Neural crest cell (in vitro differentiated cells): ENCODE measurements at regions not wholly inside any gene's neighbourhood (a gene's known extent, or its start where the extent isn't known, plus 50 kb on each side); places are given as distances from the start of the nearest gene placed in this dataset.

ENCODE experiments used
- DNase-seq: peaks from one replicate; pipeline ENCODE4 v3.0.0; 2021; ENCODE audit warnings: low read depth, mixed read lengths, low spot score
- H3K27ac Mint-ChIP-seq: one replicate; pipeline ENCODE4 v1.8.0; 2021; ENCODE audit warnings: mild to moderate bottlenecking, mixed read lengths; ENCODE audit not compliant: unreplicated experiment
- H3K27me3 Mint-ChIP-seq: 2 replicates; pipeline ENCODE4 v1.8.0; 2021; ENCODE audit warnings: low read depth, mild to moderate bottlenecking, mixed read lengths
- H3K36me3 Mint-ChIP-seq: 2 replicates; pipeline ENCODE4 v1.8.0; 2021; ENCODE audit warnings: low read depth, mild to moderate bottlenecking, mixed read lengths
- H3K4me1 Mint-ChIP-seq: 2 replicates; pipeline ENCODE4 v1.8.0; 2021; ENCODE audit warnings: mixed read lengths
- H3K4me3 Mint-ChIP-seq: one replicate; pipeline ENCODE4 v1.8.0; 2021; ENCODE audit warnings: mild to moderate bottlenecking, mixed read lengths
- H3K9me3 Mint-ChIP-seq: 2 replicates; pipeline ENCODE4 v1.8.0; 2021; ENCODE audit warnings: mixed read lengths
- TF ChIP-seq, protein P1 (sequence below): fragments of 200-600 bp; sonication (generic); conservative IDR thresholded peaks from 2 replicates; pipeline ENCODE4 v1.5.0; 2021; ENCODE audit warnings: antibody characterized with exemption, mild to moderate bottlenecking

GRCh38 chr11:134630861-134631260, 218.8 kb upstream of the B3GAT1 start:
- no peak overlapping the region for H3K27ac Mint-ChIP-seq
- TF ChIP-seq, protein P1, sequence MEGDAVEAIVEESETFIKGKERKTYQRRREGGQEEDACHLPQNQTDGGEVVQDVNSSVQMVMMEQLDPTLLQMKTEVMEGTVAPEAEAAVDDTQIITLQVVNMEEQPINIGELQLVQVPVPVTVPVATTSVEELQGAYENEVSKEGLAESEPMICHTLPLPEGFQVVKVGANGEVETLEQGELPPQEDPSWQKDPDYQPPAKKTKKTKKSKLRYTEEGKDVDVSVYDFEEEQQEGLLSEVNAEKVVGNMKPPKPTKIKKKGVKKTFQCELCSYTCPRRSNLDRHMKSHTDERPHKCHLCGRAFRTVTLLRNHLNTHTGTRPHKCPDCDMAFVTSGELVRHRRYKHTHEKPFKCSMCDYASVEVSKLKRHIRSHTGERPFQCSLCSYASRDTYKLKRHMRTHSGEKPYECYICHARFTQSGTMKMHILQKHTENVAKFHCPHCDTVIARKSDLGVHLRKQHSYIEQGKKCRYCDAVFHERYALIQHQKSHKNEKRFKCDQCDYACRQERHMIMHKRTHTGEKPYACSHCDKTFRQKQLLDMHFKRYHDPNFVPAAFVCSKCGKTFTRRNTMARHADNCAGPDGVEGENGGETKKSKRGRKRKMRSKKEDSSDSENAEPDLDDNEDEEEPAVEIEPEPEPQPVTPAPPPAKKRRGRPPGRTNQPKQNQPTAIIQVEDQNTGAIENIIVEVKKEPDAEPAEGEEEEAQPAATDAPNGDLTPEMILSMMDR = no peak

GRCh38 chr11:134628426-134628825, 216.4 kb upstream of the B3GAT1 start:
- H3K9me3 Mint-ChIP-seq = no peaks in the 10 kb centered on the region
- TF ChIP-seq, protein P1 = no peak
- H3K4me1 Mint-ChIP-seq = peaks cover 7% of the 10 kb centered on the region
- H3K36me3 Mint-ChIP-seq = no peaks in the 10 kb centered on the region
- H3K27ac Mint-ChIP-seq = no peak overlapping the region
- H3K4me3 Mint-ChIP-seq = no peak overlapping the region
- no peak for DNase-seq
- H3K27me3 Mint-ChIP-seq = peaks cover 10% of the 10 kb centered on the region

More at GRCh38 chr11:134630861-134631260, 218.8 kb upstream of the B3GAT1 start:
- Mint-ChIP-seq H3K36me3 (no peaks in the 10 kb centered on the region), H3K4me1 (peaks cover 7% of the 10 kb centered on the region), H3K27me3 (peaks cover 10% of the 10 kb centered on the region), H3K4me3 (no peak overlapping the region), H3K9me3 (no peaks in the 10 kb centered on the region)
- DNase-seq = no peak

DNA sequence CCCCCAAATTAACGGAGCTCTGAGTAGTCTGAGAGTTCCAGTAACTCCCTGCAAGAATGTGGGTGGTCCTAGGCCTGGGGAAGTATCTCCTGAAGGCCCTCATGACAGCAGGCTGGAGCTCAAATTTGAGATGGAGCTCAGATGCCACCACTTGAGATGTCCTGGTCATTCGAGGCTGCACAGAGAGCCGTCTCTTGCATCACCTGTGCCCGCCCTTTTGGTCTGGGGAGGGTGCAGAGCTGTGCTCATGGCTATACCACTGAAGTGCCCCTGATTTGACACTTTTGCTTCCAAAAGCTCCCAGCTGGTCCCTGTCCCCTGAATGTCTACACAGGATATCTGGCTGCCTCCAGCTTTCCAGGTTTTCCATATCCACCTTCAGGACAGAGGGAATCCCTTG, 214.0 kb upstream of the B3GAT1 start:
- TF ChIP-seq, protein P1 = no peak
- H3K27me3 Mint-ChIP-seq = peaks cover 10% of the 10 kb centered on the region
- no peaks in the 10 kb centered on the region for H3K36me3 Mint-ChIP-seq
- no peak for DNase-seq
- peaks cover 7% of the 10 kb centered on the region for H3K4me1 Mint-ChIP-seq
- no peak overlapping the region for H3K4me3 Mint-ChIP-seq
- no peak overlapping the region for H3K27ac Mint-ChIP-seq
- no peaks in the 10 kb centered on the region for H3K9me3 Mint-ChIP-seq

GRCh38 chr11:134625631-134626030, 213.6 kb upstream of the B3GAT1 start:
- Mint-ChIP-seq H3K9me3 (no peaks in the 10 kb centered on the region), H3K36me3 (no peaks in the 10 kb centered on the region), H3K27ac (no peak overlapping the region), H3K27me3 (peaks cover 10% of the 10 kb centered on the region), H3K4me3 (no peak overlapping the region), H3K4me1 (peaks cover 7% of the 10 kb centered on the region)
- TF ChIP-seq, protein P1 = no peak
- no peak for DNase-seq

GRCh38 chr11:134625151-134625550, 213.1 kb upstream of the B3GAT1 start:
- Mint-ChIP-seq H3K4me3 (no peak overlapping the region), H3K27ac (no peak overlapping the region), H3K36me3 (no peaks in the 10 kb centered on the region), H3K27me3 (peaks cover 10% of the 10 kb centered on the region), H3K4me1 (peaks cover 7% of the 10 kb centered on the region), H3K9me3 (no peaks in the 10 kb centered on the region)
- TF ChIP-seq, protein P1 = no peak
- no peak for DNase-seq
